ENCODE measurements at regions not wholly inside any gene's neighbourhood (a gene's known extent, or its start where the extent isn't known, plus 50 kb on each side); places are given as distances from the start of the nearest gene placed in this dataset.

DNA sequence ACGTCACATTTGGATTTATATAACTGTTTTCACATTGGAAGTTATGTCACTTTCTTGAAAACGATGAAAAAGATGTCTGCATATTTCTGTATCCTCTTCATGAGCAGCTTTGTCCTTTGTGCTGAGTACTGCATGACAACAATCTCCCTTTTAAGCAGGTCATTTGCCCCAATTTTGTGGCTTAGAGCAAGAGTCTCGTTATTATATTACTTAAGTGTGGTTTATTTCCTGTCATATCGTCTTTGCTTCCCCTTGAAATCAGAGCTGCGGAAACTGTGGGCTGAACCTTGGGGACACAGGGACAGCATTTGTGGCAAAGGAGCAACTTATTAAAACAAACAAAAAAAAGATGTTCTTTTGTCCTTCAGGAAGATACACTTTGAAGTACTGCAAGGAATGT, 254.0 kb upstream of the DSEL start:
- TF ChIP-seq POLR2A (IDR thresholded peaks at IDR 0.05) (no peak), POLR2AphosphoS5 (IDR thresholded peaks at IDR 0.05) (no peak)
- TF ChIP-seq, protein P1, sequence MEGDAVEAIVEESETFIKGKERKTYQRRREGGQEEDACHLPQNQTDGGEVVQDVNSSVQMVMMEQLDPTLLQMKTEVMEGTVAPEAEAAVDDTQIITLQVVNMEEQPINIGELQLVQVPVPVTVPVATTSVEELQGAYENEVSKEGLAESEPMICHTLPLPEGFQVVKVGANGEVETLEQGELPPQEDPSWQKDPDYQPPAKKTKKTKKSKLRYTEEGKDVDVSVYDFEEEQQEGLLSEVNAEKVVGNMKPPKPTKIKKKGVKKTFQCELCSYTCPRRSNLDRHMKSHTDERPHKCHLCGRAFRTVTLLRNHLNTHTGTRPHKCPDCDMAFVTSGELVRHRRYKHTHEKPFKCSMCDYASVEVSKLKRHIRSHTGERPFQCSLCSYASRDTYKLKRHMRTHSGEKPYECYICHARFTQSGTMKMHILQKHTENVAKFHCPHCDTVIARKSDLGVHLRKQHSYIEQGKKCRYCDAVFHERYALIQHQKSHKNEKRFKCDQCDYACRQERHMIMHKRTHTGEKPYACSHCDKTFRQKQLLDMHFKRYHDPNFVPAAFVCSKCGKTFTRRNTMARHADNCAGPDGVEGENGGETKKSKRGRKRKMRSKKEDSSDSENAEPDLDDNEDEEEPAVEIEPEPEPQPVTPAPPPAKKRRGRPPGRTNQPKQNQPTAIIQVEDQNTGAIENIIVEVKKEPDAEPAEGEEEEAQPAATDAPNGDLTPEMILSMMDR (IDR thresholded peaks at IDR 0.05), result no peak
